Adipocyte (in vitro differentiated cells): ENCODE measurements at regions not wholly inside any gene's neighbourhood (a gene's known extent, or its start where the extent isn't known, plus 50 kb on each side); places are given as distances from the start of the nearest gene placed in this dataset.

Experiments used
- DNase-seq: peaks from one replicate; pipeline ENCODE4 v3.0.0-alpha.2; 2015; ENCODE audit warnings: low read depth
- H3K27me3 ChIP-seq: replicated peaks from 2 replicates; pipeline ENCODE4 v1.7.0; 2013; ENCODE audit warnings: mild to moderate bottlenecking, low read length, moderate library complexity; ENCODE audit not compliant: control insufficient read depth, insufficient read depth
- H3K36me3 ChIP-seq: 2 replicates; pipeline ENCODE4 v1.7.0; 2013; ENCODE audit warnings: low read length, mild to moderate bottlenecking, moderate library complexity; ENCODE audit not compliant: control insufficient read depth, insufficient read depth, severe bottlenecking
- H3K4me1 ChIP-seq: 2 replicates; pipeline ENCODE4 v1.7.0; 2013; ENCODE audit warnings: mild to moderate bottlenecking, low read length, moderate library complexity; ENCODE audit not compliant: control insufficient read depth, insufficient read depth
- H3K4me3 ChIP-seq: 2 replicates; pipeline ENCODE4 v1.7.0; 2013; ENCODE audit warnings: mild to moderate bottlenecking, low read length, moderate library complexity
- H3K9ac ChIP-seq: 2 replicates; pipeline ENCODE4 v1.7.0; 2013; ENCODE audit warnings: mild to moderate bottlenecking, low read length, moderate library complexity
- H3K9me3 ChIP-seq: 2 replicates; pipeline ENCODE4 v1.7.0; 2013; ENCODE audit warnings: mild to moderate bottlenecking, low read length, moderate library complexity; ENCODE audit not compliant: control insufficient read depth

DNA sequence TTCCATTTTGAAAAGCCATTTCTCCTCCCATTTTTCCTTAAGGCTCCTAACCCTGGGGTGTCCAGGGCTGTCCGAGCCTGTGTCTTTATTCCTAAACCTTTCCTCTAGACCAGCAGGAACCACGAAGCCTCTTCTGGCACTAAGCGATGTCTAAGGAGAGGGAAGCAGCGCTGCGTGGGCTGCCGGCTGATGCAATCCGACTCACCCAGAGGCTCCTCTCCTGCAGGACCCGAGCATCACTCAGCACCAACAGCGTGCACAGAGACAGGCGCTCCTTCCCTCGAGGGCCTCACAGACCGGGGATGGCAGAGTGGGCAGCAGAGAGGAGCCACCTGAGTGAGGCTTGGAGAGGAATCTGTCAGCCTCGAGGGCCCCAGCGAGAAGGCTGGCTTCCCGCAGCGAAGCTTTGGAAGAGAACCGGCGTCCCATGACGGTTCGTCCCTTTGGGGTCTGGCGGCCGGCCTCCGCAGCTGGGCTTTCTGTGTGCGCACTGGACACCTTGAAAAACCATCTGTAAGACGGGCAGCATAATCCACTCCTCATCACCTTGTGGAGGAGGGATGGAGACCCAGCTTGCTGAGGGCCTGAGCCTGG, 174.3 kb downstream of the FOXL1 start:
- DNase-seq: no peak
- Histone ChIP-seq H3K36me3 (no peaks in the 10 kb centered on the region), H3K9me3 (no peaks in the 10 kb centered on the region), H3K4me1 (peaks cover 11% of the 10 kb centered on the region), H3K9ac (no peak overlapping the region), H3K4me3 (no peak overlapping the region), H3K27me3 (peaks cover 5% of the 10 kb centered on the region)

DNA sequence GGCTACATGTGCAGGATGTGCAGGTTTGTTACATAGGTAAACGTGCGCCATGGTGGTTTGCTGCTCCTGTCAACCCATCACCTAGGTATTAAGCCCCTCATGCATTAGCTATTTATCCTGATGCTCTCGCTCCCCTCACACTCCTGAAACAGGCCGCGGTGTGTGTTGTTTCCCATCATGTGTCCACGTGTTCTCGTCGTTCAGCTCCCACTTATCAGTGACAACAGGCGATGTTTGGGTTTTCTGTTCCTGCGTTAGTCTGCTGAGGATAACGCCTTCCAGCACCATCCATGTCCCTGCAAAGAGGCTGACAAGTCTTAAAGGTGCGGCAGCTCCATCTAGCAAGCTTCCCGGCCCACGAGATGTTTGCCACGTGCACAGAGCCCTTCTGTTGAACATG, 175.1 kb downstream of the FOXL1 start:
- Histone ChIP-seq H3K4me3 (no peak overlapping the region), H3K9me3 (no peaks in the 10 kb centered on the region), H3K4me1 (peaks cover 11% of the 10 kb centered on the region), H3K9ac (no peak overlapping the region), H3K27me3 (peaks cover 5% of the 10 kb centered on the region), H3K36me3 (no peaks in the 10 kb centered on the region)
- no peak for DNase-seq

DNA sequence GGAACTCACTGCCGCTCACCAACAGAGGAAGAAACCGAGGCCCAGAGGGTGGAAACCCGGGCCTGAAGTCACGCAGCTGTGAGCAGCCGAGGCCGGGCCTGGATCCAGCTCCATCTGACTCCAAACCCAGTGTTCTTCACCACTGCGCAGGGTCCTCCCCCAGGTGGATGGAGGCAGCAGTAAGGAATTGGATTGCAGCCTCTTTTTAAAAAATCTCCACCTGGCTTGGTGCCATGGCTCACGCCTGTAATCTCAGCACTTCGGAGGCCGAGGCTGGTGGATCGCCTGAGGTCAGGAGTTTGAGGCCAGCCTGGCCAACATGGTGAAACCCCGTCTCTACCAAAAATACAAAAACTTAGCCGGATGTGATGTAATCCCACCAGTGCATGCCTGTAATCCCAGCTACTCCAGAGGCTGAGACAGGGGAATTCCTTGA, 177.2 kb downstream of the FOXL1 start:
- no peaks in the 10 kb centered on the region for H3K9me3 ChIP-seq
- peaks cover 11% of the 10 kb centered on the region for H3K4me1 ChIP-seq
- H3K9ac ChIP-seq: no peak overlapping the region
- H3K27me3 ChIP-seq: peaks cover 14% of the 10 kb centered on the region
- DNase-seq: no peak
- no peaks in the 10 kb centered on the region for H3K36me3 ChIP-seq
- H3K4me3 ChIP-seq: no peak overlapping the region

DNA sequence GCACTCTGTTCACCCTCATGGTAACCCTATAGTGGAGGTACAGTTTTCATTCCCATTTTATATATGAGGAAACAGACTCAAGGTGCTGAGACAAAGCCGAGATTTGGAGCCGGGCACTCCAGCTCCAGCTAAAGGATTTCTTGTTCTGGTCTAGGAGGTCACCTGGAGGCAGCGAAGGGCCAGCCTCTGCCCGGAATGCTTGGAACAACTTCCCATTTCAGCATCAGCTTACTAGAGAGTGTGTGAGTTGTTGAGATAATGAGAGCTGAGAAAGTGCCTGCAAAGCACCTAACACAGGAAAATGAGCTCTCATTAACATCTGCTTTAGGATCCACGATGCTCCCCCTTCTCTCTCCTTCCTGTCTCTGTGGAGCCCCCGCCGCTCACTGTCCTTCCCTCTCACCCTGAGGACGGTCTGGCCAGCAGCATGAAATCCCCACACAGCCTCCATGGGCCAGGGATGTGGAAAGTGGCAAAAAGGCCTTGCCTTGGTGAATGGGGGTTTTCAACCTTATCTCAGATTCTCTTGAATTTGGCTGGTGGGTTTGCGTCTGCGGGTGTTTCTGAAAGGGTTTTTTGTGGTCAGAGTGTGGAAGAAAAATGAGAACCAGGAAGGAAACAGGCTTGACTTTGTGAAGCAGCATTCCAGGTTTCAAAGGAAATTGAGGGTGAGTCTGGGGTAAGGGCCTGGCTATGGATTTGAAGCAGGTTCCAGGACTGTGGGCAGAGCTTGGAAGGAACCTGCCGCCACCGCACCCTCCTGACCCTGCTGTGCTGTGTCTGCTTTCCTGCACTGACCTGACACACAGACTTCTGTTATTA, 178.7 kb downstream of the FOXL1 start:
- peaks cover 13% of the 10 kb centered on the region for H3K4me1 ChIP-seq
- no peak for DNase-seq
- H3K27me3 ChIP-seq: peaks cover 17% of the 10 kb centered on the region
- no peak overlapping the region for H3K4me3 ChIP-seq
- no peak overlapping the region for H3K9ac ChIP-seq
- no peaks in the 10 kb centered on the region for H3K9me3 ChIP-seq
- no peaks in the 10 kb centered on the region for H3K36me3 ChIP-seq

DNA sequence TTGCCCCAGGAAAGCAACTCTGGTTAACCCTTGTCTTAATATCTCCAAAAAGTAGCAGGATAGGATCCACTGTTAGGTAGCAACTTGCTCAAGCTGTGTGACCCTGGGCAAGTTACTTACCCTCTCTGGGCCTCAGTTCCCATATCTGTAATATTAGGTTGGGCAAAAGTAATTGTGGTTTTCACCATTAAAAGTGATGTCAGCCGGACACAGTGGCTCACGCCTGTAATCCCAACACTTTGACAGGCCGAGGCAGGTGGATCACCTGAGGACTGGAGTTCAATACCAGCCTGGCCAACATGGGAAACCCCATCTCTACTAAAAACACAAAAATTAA, 179.3 kb downstream of the FOXL1 start:
- no peak overlapping the region for H3K9ac ChIP-seq
- no peaks in the 10 kb centered on the region for H3K9me3 ChIP-seq
- H3K36me3 ChIP-seq: no peaks in the 10 kb centered on the region
- H3K4me1 ChIP-seq: peaks cover 13% of the 10 kb centered on the region
- DNase-seq: no peak
- H3K27me3 ChIP-seq: peaks cover 21% of the 10 kb centered on the region
- H3K4me3 ChIP-seq: no peak overlapping the region

DNA sequence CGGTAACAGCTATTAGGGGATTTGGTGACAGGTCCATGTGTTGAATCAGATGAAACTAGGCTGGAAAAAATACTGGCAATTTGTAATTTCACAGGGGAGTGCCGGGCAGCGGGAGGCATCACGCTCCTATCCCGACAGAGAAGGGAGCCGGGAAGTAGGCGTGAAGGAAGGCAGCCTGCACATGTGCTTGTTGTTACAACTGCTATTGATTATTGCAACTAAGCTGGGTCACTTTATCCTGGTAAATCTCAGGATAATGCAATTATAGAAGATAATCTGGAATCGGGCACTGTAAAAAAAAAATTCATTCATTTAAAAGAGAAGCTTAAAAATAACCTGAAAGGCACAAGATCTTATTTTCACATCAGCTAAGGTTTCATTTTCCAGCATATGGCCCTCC, 180.6 kb downstream of the FOXL1 start:
- Histone ChIP-seq H3K4me1 (peaks cover 13% of the 10 kb centered on the region), H3K9ac (no peak overlapping the region), H3K27me3 (peaks cover 26% of the 10 kb centered on the region), H3K36me3 (no peaks in the 10 kb centered on the region), H3K9me3 (no peaks in the 10 kb centered on the region), H3K4me3 (no peak overlapping the region)
- no peak for DNase-seq

DNA sequence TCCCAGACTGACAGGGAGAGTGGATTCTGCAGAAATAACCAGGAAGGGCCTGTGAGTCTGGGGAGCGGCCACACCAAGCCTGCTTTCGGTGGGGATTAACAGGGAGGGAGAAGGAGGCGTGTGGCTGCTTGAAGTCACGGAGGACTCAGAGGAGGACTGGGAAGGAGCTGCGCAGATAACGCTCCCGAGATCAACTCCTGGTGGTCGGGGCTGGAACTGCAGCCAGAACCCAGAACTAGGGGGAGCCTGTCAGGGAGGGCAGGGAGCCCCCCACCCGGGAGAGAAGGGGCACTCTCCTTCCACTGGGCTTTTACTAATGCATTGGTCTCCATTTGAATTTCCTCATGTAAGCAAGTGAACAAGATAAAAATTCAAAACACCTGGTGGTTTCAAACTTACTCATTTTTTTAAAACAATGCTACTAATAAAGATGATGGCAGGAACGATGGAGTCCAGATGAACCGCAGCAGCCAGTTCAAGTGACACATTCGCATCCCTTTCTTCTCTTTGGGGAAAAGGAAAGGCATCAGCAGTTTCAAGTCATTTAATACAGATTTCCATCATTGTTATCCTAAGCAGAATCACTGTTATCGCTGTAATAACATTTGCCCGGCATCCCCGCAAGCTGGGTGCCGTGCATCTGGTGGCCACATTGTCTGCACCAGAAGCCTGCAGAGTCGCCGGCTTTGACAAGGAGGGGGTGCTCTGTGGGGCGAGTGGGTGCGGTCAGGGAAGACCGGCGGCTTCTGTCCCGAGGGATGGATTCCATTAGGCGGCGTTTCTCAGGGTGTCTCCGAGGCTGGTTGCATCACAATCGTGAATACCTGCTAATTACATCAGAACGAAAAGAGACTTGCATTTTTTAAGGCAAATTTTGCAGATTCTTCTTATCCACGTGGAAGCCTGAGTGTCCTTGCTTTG, 183.0 kb downstream of the FOXL1 start:
- peak; percentile 88 for DNase-seq
- no peak overlapping the region for H3K9ac ChIP-seq
- peaks cover 49% of the 10 kb centered on the region for H3K27me3 ChIP-seq

DNA sequence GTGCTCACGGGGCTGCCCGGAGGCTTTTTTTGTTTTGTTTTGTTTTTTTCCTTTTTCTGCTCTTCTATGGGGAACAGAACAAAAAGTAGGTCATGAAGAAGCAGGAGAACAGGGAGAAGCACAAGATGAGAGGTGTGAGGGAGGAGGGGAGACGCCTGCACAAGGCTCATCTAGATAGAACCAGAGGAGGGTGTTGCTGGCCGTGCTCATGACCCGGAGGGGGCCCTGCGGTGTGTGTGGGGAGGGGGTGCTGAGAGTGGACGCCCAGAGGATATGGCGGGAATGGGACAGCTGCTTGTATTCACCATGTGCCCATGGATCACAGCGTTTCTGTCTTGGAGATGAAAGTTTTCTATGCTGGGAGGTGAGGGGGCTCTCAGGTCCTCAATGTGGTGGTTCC, 183.7 kb downstream of the FOXL1 start:
- DNase-seq: no peak
- H3K9ac ChIP-seq: no peak overlapping the region
- peaks cover 54% of the 10 kb centered on the region for H3K27me3 ChIP-seq
- H3K36me3 ChIP-seq: no peaks in the 10 kb centered on the region
- no peaks in the 10 kb centered on the region for H3K9me3 ChIP-seq
- H3K4me3 ChIP-seq: peak overlapping the region; percentile 56
- H3K4me1 ChIP-seq: peaks cover 13% of the 10 kb centered on the region

More for the DNA sequence above, 183.0 kb downstream of the FOXL1 start:
- Histone ChIP-seq H3K4me1 (peaks cover 13% of the 10 kb centered on the region), H3K9me3 (no peaks in the 10 kb centered on the region), H3K4me3 (peak overlapping the region; percentile 56), H3K36me3 (no peaks in the 10 kb centered on the region)

DNA sequence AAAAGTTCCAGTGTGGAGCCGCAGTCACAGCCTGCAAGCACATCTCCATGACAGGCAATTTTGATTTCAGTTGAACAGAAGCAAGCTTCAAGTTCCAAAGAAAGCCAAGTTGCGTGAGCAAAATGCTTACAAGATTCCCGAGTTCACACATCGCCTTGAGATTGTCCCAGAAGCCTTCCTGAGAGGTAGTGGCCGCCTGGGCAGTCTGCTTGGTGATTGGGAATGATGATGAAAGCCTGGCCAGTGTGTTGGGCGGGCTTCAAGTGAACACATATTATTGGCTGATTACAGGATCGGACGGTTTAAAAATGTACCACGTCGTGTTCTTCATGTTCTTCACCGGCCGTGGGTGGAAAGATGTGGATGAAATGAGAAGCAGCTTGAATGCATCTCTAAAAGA, 185.5 kb downstream of the FOXL1 start:
- DNase-seq: no peak
- peaks cover 61% of the 10 kb centered on the region for H3K27me3 ChIP-seq
- no peak overlapping the region for H3K4me3 ChIP-seq
- H3K36me3 ChIP-seq: no peaks in the 10 kb centered on the region
- H3K4me1 ChIP-seq: peaks cover 13% of the 10 kb centered on the region
- H3K9ac ChIP-seq: no peak overlapping the region
- no peaks in the 10 kb centered on the region for H3K9me3 ChIP-seq

DNA sequence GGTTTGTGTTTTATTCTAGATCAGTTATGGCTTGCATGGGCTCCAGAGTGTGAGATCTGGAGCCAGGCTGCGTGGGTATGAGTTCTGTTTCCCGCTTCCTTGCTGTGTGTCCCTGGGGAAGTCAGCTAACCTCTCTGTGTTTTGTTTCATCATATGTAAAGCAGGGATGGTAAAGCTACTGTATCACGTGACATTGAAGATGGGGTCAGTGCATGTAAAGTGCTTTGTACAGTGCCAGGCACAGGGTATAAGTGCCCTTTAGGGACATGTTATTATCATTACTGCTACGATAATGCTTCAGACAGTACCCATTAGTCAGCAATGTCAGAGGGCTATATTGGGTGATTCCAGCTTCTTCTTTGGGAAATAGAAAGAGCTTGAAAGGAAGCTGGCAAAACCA, 186.2 kb downstream of the FOXL1 start:
- DNase-seq: no peak
- Histone ChIP-seq H3K9me3 (no peaks in the 10 kb centered on the region), H3K9ac (no peak overlapping the region), H3K4me1 (peaks cover 13% of the 10 kb centered on the region), H3K27me3 (peaks cover 58% of the 10 kb centered on the region), H3K4me3 (no peak overlapping the region), H3K36me3 (no peaks in the 10 kb centered on the region)

DNA sequence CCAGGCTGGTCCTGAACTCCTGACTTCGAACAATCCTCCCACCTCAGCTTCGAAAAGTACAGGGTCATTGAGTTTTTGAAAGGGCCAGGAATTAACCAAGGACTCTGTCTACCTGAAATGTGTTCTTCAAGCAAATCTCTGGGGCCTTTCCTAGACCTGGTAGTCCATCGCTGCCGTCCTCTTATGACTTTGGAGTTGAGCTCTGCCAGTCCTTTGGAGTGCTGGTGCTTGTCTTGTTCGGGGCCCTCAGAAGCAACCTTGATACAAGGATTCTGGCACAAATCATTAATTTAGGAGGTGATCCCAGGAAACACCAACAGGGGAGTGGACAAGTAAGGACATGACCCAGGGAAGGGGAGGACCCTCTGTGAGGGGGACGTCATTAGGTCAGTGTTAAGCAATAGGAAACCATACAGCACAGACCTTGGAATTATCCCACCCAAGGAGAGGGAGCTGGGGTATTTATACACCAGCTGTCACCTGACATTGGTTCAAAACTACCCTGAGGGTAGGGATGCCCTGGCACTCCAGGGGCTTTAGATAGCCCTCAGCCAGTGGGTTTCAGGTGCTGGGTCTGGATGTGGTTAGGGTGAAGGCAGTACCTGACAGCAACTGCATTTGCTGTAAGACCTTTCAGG, 187.2 kb downstream of the FOXL1 start:
- Histone ChIP-seq H3K4me1 (peaks cover 13% of the 10 kb centered on the region), H3K36me3 (no peaks in the 10 kb centered on the region), H3K4me3 (no peak overlapping the region), H3K27me3 (peaks cover 54% of the 10 kb centered on the region), H3K9ac (no peak overlapping the region), H3K9me3 (no peaks in the 10 kb centered on the region)
- DNase-seq: no peak
